Mesodermal cell (in vitro differentiated cells): ENCODE measurements at regions not wholly inside any gene's neighbourhood (a gene's known extent, or its start where the extent isn't known, plus 50 kb on each side); places are given as distances from the start of the nearest gene placed in this dataset.
"Not testable (repeated sequence)": the region's sequence is repeated elsewhere in the genome, so short reads cannot be mapped to it uniquely, and the experiment has no call there.

Experiments used
- H3K27ac ChIP-seq: 2 replicates; pipeline ENCODE4 v1.7.0; 2013; ENCODE audit warnings: mild to moderate bottlenecking, low read depth, low read length, moderate library complexity; ENCODE audit not compliant: severe bottlenecking
- H3K36me3 ChIP-seq: 2 replicates; pipeline ENCODE4 v1.7.1; 2013; ENCODE audit warnings: mild to moderate bottlenecking, low read length, moderate library complexity; ENCODE audit not compliant: control insufficient read depth, insufficient read depth
- H3K4me1 ChIP-seq: one replicate; pipeline ENCODE4 v1.7.1; 2013; ENCODE audit warnings: mild to moderate bottlenecking, low read length; ENCODE audit not compliant: insufficient read depth, control insufficient read depth, poor library complexity, severe bottlenecking
- H3K4me3 ChIP-seq: 2 replicates; pipeline ENCODE4 v1.7.0; 2013; ENCODE audit warnings: low read length, control low read depth, mild to moderate bottlenecking; ENCODE audit not compliant: insufficient read depth, poor library complexity, severe bottlenecking; ENCODE audit errors: extremely low read depth
- H3K9me3 ChIP-seq: 2 replicates; pipeline ENCODE4 v1.7.1; 2013; ENCODE audit warnings: mild to moderate bottlenecking, low read length, moderate library complexity; ENCODE audit not compliant: control insufficient read depth
- WGBS, 2 experiments: methylation state at CpG; one replicate each; pipeline ENCODE4 v1.1.5; 2013; ENCODE audit warnings: missing lambda C conversion rate in 2 of 2; ENCODE audit not compliant: insufficient coverage in 2 of 2; 5-methylcytosine and 5-hydroxymethylcytosine counted together

DNA sequence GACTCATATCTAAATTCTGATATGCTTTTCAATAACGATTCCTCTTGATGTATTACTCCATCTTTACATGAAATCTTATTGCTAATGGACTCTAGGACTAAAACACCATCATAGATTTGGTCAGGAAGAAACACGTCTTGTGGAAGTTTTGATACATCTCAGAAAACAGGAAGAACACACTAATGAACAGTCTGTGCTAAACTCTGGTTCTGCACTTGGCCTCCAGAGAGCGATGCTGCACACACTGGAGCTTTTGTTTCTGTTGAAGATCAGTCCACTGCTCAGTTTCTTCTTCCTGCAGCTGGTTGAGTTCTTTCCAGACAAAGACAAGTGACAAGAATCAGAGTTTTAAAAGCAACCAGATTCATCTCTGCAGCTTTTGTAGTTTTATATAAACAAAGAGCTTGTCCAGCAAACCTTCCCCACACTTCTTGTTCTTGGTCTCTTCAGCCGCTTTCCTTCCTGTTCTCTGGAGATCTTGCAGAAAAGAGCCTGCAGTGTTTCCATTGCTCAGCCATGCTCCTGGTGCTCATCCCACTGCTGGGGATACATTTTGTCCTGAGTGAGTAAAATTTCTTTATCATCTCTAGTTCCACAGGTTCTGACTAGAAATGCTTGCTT lies 229.1 kb upstream of the OR4E1 start:
- 65% methylated on average over 2 to 3 of the region's 4 CpGs for WGBS, 2 experiments
- H3K36me3 ChIP-seq = no peaks in the 10 kb centered on the region
- H3K4me3 ChIP-seq = no peak overlapping the region
- no peak overlapping the region for H3K27ac ChIP-seq
- H3K9me3 ChIP-seq = no peaks in the 10 kb centered on the region
- H3K4me1 ChIP-seq = no peaks in the 10 kb centered on the region

DNA sequence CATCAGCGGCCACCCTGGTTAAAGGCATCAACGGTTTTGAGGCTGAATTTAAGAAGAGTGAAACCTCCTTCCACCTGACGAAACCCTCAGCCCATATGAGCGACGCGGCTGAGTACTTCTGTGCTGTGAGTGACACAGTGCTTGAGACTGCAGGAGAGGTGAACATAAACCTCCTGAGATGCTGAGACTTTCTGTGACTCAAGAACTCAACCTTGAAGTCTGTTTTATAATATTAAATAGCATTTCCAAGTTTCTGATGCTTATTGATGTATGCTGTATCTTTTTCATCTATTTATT lies 221.2 kb upstream of the OR4E1 start:
- not testable (repeated sequence) for H3K4me1 ChIP-seq, H3K36me3 ChIP-seq, H3K27ac ChIP-seq, H3K4me3 ChIP-seq, H3K9me3 ChIP-seq
- WGBS, 2 experiments = no CpG with 5 or more reads among the region's 6 CpGs

DNA sequence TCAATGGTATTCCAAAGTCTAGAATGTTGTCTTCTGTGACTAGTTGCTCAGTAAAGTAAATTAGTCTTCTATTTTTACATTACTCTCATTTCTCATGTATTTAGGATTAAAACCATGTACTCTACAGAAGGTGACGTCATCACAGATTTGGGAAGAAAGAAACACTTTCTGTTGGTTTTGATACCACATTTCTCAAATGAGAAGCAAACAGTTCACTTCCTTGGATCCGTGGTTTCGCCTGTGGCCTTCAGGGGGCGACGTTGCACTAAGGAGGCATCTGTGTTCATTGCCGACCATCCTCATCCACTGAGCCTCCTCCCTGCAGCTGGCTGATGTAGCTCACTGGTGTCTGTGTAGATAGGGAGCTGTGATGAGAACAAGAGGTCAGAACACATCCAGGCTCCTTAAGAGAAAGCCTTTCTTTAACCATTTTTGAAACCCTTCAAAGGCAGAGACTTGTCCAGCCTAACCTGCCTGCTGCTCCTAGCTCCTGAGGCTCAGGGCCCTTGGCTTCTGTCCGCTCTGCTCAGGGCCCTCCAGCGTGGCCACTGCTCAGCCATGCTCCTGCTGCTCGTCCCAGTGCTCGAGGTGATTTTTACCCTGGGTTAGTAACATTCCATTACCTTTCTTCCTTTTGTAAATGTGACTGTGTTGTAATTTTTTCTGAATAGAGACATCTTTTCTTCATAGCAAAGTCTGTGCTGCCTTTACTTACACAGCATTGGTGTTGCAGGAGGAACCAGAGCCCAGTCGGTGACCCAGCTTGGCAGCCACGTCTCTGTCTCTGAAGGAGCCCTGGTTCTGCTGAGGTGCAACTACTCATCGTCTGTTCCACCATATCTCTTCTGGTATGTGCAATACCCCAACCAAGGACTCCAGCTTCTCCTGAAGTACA lies 220.6 kb upstream of the OR4E1 start:
- Histone ChIP-seq H3K27ac (no peak overlapping the region), H3K9me3 (no peaks in the 10 kb centered on the region), H3K4me3 (no peak overlapping the region), H3K4me1 (no peaks in the 10 kb centered on the region), H3K36me3 (no peaks in the 10 kb centered on the region)
- 66 to 88% methylated on average over 5 of the region's 13 CpGs for WGBS, 2 experiments

DNA sequence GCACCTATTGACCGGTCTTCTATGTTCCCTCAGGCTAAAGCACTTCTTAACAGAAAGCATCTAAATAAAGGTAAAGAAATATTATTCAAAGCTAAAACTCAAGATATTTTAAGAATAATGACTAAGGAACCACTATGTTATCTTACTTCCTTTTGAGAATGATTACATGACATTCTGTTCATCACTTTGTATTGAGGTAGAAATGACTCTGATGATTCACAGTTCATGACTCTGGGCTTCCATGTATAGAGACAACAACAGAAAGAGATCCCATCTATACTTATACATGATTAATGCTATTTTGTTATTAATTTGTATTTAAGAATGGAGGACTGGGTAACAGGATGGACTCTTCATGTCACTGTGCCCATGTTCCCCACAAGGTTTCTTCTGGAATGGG lies 218.3 kb upstream of the OR4E1 start:
- no CpG with 5 or more reads among the region's 1 CpG for WGBS, 2 experiments
- no peaks in the 10 kb centered on the region for H3K4me1 ChIP-seq
- no peak overlapping the region for H3K4me3 ChIP-seq
- H3K9me3 ChIP-seq = no peaks in the 10 kb centered on the region
- H3K36me3 ChIP-seq = no peaks in the 10 kb centered on the region
- H3K27ac ChIP-seq = no peak overlapping the region

DNA sequence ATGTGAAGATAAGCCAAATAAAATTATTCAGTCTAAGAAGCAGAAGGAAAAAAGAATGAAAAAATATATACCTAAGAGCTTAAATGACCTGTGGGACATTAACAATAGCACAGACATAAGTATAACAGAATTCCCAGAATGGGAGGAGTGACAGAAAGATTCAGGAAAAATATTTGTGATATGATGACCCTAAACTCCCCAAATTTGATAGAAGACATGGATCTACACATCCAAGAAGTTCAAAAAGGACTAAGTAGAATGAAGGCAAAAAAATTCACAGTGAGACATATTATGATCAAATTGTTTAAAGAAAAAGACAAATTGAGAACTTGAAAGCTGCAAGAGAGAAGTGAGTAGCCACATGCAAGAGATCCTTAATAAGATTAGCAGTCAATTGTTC lies 211.4 kb upstream of the OR4E1 start:
- H3K4me3 ChIP-seq = no peak overlapping the region
- no peaks in the 10 kb centered on the region for H3K36me3 ChIP-seq
- no peaks in the 10 kb centered on the region for H3K4me1 ChIP-seq
- no peaks in the 10 kb centered on the region for H3K9me3 ChIP-seq
- H3K27ac ChIP-seq = no peak overlapping the region

DNA sequence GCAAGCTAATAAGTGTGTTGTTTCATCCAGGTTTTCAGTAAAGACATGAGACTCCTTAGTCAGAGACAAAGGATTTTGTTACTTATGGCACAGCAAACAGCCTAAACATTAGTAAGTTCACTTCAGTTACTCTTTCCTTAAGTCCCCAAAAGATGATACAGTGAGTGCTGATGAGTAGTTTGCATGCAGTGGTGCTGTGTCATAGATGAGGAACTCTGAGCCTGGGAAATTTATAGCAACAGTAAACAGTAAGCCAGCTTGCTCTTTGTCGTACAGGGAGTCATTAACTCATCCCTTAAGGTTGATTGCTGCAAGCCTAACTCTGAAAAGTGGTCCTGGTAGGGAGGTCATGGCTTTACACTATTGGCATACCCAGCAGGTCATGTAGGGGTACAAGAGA lies 208.6 kb upstream of the OR4E1 start:
- H3K4me1 ChIP-seq = no peaks in the 10 kb centered on the region
- no peak overlapping the region for H3K4me3 ChIP-seq
- H3K27ac ChIP-seq = no peak overlapping the region
- WGBS, 2 experiments = 40 to 43% methylated on average over 1 of the region's 1 CpG
- no peaks in the 10 kb centered on the region for H3K9me3 ChIP-seq
- no peaks in the 10 kb centered on the region for H3K36me3 ChIP-seq

DNA sequence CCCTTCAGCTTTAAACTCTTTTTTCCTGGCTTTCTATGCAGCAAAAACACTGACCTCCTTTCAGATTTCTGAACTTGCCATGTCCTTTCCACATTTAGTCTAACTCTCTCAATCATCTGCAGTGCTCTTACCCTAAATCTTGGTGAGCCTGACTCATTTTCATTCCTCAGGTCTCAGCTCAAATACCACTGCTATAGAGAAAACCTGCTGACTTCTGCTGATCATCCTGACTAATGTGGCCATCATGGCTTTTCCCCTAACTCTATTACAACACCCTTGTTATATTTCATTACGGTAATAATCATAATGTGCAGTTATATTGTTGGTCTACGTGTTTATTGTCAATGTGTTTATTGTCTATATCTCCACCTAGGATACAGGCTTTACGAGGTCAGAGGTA lies 207.3 kb upstream of the OR4E1 start:
- H3K9me3 ChIP-seq = no peaks in the 10 kb centered on the region
- WGBS, 2 experiments = no CpG with 5 or more reads among the region's 3 CpGs
- H3K27ac ChIP-seq = no peak overlapping the region
- H3K4me3 ChIP-seq = no peak overlapping the region
- no peaks in the 10 kb centered on the region for H3K4me1 ChIP-seq
- no peaks in the 10 kb centered on the region for H3K36me3 ChIP-seq

DNA sequence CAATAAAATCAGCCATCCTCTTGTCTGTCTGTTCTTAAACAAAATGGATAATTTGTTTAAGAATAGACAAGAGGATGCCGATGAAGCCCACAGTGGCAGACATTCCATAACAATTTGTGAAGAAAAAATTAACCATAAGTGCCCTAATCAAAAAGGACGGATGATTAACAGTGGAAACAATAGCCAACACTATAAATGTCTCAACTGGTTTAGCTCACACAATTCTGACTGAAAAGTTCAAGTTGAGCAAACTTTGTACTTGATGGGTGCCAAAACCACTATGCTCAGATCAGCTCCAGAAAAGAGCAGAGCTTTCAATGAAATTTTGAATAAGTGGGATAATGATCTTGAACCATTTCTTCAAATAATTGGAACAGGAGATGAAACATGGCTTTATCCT lies 202.2 kb upstream of the OR4E1 start:
- no peaks in the 10 kb centered on the region for H3K36me3 ChIP-seq
- H3K4me3 ChIP-seq = no peak overlapping the region
- H3K4me1 ChIP-seq = no peaks in the 10 kb centered on the region
- no peaks in the 10 kb centered on the region for H3K9me3 ChIP-seq
- H3K27ac ChIP-seq = no peak overlapping the region
- 80 to 92% methylated on average over 1 to 2 of the region's 2 CpGs for WGBS, 2 experiments

DNA sequence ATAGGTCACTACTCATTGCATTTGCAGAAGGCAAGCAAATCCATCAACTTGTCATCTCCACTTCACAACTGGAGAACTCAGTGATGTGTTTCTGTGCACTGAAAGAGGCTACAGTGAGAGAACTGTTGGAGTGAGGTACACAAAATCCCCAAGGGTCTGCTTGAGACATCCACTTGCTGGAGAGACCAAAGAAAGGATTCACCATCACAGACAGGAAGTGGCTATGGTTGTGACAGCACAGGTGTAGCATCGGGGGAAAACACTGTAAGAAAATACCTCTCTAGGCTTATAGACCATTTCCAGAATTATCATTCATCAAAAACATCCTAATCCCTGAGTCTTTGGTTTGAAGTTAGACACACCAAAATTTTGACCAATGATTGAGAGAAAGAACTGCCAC lies 201.3 kb upstream of the OR4E1 start:
- no peaks in the 10 kb centered on the region for H3K36me3 ChIP-seq
- no peaks in the 10 kb centered on the region for H3K4me1 ChIP-seq
- no peak overlapping the region for H3K4me3 ChIP-seq
- no peak overlapping the region for H3K27ac ChIP-seq
- 80% methylated on average over 1 of the region's 1 CpG; no CpG with 5 or more reads in 1 of the 2 experiments for WGBS, 2 experiments
- no peaks in the 10 kb centered on the region for H3K9me3 ChIP-seq

DNA sequence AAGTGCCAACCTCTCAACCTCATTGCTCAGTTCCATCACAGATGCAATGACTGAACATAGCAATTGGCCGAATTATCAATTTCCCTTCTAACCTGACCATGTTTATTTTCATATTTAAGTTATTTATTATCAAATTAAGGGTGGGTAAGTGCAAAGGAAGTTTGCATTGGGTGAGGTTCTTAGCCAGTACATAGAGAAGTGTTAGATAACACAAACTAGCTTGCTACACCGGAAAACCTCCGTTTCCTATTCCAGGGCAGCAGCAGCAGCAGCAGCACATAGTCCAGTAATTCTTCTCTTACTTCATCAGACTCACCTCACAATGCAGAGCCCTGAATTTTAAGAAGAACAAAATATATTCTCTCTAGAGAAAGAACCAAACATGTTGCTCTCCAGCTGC lies 200.5 kb upstream of the OR4E1 start:
- no peaks in the 10 kb centered on the region for H3K9me3 ChIP-seq

DNA sequence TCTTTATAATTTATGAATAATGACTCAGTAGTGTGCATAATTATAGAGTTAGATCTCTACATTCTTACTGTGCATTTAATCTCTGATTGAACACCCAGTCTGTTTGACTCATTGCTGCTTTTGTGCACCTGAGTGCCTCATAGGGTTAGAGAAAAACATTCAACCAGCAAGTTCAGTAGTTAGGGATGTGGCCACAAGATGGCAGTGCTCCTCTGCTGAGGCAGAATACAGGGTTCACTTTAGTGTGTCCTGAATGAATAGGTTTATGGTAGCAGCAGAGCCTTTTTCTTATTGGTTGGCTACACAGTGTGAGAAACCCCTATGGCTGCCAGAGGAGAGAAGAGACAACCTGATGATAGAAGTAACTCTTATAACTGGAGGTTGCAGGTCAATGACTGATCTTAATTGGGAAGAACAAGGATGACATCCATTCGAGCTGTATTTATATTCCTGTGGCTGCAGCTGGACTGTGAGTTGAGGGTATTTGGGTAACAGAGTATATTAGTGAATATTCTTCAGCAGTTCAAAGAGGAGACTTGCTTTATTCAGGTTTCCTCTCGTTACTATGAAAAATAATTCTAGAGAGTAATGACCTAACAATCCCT lies 194.9 kb upstream of the OR4E1 start:
- Histone ChIP-seq H3K4me1 (no peaks in the 10 kb centered on the region), H3K4me3 (no peak overlapping the region), H3K27ac (no peak overlapping the region), H3K9me3 (no peaks in the 10 kb centered on the region), H3K36me3 (no peaks in the 10 kb centered on the region)
- WGBS, 2 experiments = 86% methylated on average over 1 of the region's 2 CpGs; no CpG with 5 or more reads in 1 of the 2 experiments

More for the DNA sequence above, 200.5 kb upstream of the OR4E1 start:
- no peak overlapping the region for H3K27ac ChIP-seq
- no peaks in the 10 kb centered on the region for H3K4me1 ChIP-seq
- no CpG with 5 or more reads among the region's 3 CpGs for WGBS, 2 experiments
- no peaks in the 10 kb centered on the region for H3K36me3 ChIP-seq
- no peak overlapping the region for H3K4me3 ChIP-seq
